ENCODE measurements at regions not wholly inside any gene's neighbourhood (a gene's known extent, or its start where the extent isn't known, plus 50 kb on each side); places are given as distances from the start of the nearest gene placed in this dataset.

GRCh38 chr2:18055290-18055689, 176.8 kb downstream of the KCNS3 start:
- H3K4me2 ChIP-seq (ENCODE audit: low read depth, low read length, poor library complexity, severe bottlenecking): no peak overlapping the region
- H3K27me3 ChIP-seq (ENCODE audit: low read length): no peaks in the 10 kb centered on the region
- H2AFZ ChIP-seq (ENCODE audit: low read length): no peak overlapping the region
- H3K27ac ChIP-seq (ENCODE audit: low read length): no peak overlapping the region
- DNase-seq: no peak
- no peaks in the 10 kb centered on the region for H3K4me1 ChIP-seq (ENCODE audit: low read length)
- no peaks in the 10 kb centered on the region for H3K79me2 ChIP-seq (ENCODE audit: low read length)
- H3K36me3 ChIP-seq (ENCODE audit: insufficient read depth, low read length): no peaks in the 10 kb centered on the region
- no peaks in the 10 kb centered on the region for H4K20me1 ChIP-seq (ENCODE audit: insufficient read depth, low read depth, low read length)
- no peak overlapping the region for H3K4me3 ChIP-seq (ENCODE audit: low read length)
- no peak overlapping the region for H3K9ac ChIP-seq (ENCODE audit: low read length)
- H3K9me2 ChIP-seq (replicated peaks; ENCODE audit: insufficient read depth, low read length): no peaks in the 10 kb centered on the region
- no peaks in the 10 kb centered on the region for H3K9me3 ChIP-seq (ENCODE audit: low read length)

DNA sequence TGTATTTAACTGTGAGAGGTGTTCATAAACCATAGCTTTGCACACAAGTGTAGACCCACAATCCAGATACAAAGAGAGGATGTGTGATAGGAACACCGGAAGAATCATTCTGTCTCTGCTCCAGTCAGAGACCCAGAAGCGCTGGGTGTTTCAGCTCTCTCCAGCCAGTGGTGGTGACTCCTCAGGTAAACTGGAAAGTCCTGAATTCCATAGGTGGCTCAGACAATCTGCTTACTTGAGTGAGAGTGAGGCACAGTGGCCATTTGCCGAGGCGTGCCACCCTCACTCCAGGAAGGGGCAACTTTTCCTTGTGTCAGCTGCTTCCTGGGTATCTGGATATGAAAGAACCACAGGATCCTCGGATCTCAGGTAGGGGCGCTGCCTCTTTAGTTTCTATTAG, 171.5 kb downstream of the KCNS3 start:
- H3K36me3 ChIP-seq (ENCODE audit: insufficient read depth, low read length): no peaks in the 10 kb centered on the region
- DNase-seq: no peak
- no peaks in the 10 kb centered on the region for H3K9me2 ChIP-seq (replicated peaks; ENCODE audit: insufficient read depth, low read length)

GRCh38 chr2:18049325-18049724, 170.9 kb downstream of the KCNS3 start:
- Histone ChIP-seq H3K4me1 (ENCODE audit: low read length) (no peaks in the 10 kb centered on the region), H3K9me3 (ENCODE audit: low read length) (no peaks in the 10 kb centered on the region), H3K9ac (ENCODE audit: low read length) (no peak overlapping the region), H3K79me2 (ENCODE audit: low read length) (no peaks in the 10 kb centered on the region), H3K27me3 (ENCODE audit: low read length) (no peaks in the 10 kb centered on the region), H3K36me3 (ENCODE audit: insufficient read depth, low read length) (no peaks in the 10 kb centered on the region), H3K4me3 (ENCODE audit: low read length) (no peak overlapping the region), H4K20me1 (ENCODE audit: insufficient read depth, low read depth, low read length) (no peaks in the 10 kb centered on the region), H3K4me2 (ENCODE audit: low read depth, low read length, poor library complexity, severe bottlenecking) (no peak overlapping the region), H2AFZ (ENCODE audit: low read length) (no peak overlapping the region), H3K9me2 (replicated peaks; ENCODE audit: insufficient read depth, low read length) (no peaks in the 10 kb centered on the region), H3K27ac (ENCODE audit: low read length) (no peak overlapping the region)
- no peak for DNase-seq

More for the DNA sequence above, 171.5 kb downstream of the KCNS3 start:
- no peak overlapping the region for H3K27ac ChIP-seq (ENCODE audit: low read length)
- H3K79me2 ChIP-seq (ENCODE audit: low read length): no peaks in the 10 kb centered on the region
- H3K9ac ChIP-seq (ENCODE audit: low read length): no peak overlapping the region
- no peaks in the 10 kb centered on the region for H3K9me3 ChIP-seq (ENCODE audit: low read length)
- no peak overlapping the region for H3K4me3 ChIP-seq (ENCODE audit: low read length)
- H2AFZ ChIP-seq (ENCODE audit: low read length): no peak overlapping the region
- H4K20me1 ChIP-seq (ENCODE audit: insufficient read depth, low read depth, low read length): no peaks in the 10 kb centered on the region
- H3K27me3 ChIP-seq (ENCODE audit: low read length): no peaks in the 10 kb centered on the region
- no peaks in the 10 kb centered on the region for H3K4me1 ChIP-seq (ENCODE audit: low read length)
- no peak overlapping the region for H3K4me2 ChIP-seq (ENCODE audit: low read depth, low read length, poor library complexity, severe bottlenecking)

- no peaks in the 10 kb centered on the region for H3K79me2 ChIP-seq (ENCODE audit: low read length)
- H3K9me3 ChIP-seq (ENCODE audit: low read length): no peaks in the 10 kb centered on the region
- no peaks in the 10 kb centered on the region for H3K9me2 ChIP-seq (replicated peaks; ENCODE audit: insufficient read depth, low read length)
- H4K20me1 ChIP-seq (ENCODE audit: insufficient read depth, low read depth, low read length): no peaks in the 10 kb centered on the region
- H2AFZ ChIP-seq (ENCODE audit: low read length): no peak overlapping the region
- H3K4me3 ChIP-seq (ENCODE audit: low read length): no peak overlapping the region
- no peak for DNase-seq
- no peaks in the 10 kb centered on the region for H3K27me3 ChIP-seq (ENCODE audit: low read length)
- no peak overlapping the region for H3K4me2 ChIP-seq (ENCODE audit: low read depth, low read length, poor library complexity, severe bottlenecking)
- H3K4me1 ChIP-seq (ENCODE audit: low read length): no peaks in the 10 kb centered on the region
- no peak overlapping the region for H3K9ac ChIP-seq (ENCODE audit: low read length)
- no peak overlapping the region for H3K27ac ChIP-seq (ENCODE audit: low read length)
- no peaks in the 10 kb centered on the region for H3K36me3 ChIP-seq (ENCODE audit: insufficient read depth, low read length)
These were observed 169.6 kb downstream of the KCNS3 start for GRCh38 chr2:18047896-18048657.

- H3K9me3 ChIP-seq (ENCODE audit: low read length): no peaks in the 10 kb centered on the region
These were observed 168.7 kb downstream of the KCNS3 start for GRCh38 chr2:18047213-18047611.

DNA sequence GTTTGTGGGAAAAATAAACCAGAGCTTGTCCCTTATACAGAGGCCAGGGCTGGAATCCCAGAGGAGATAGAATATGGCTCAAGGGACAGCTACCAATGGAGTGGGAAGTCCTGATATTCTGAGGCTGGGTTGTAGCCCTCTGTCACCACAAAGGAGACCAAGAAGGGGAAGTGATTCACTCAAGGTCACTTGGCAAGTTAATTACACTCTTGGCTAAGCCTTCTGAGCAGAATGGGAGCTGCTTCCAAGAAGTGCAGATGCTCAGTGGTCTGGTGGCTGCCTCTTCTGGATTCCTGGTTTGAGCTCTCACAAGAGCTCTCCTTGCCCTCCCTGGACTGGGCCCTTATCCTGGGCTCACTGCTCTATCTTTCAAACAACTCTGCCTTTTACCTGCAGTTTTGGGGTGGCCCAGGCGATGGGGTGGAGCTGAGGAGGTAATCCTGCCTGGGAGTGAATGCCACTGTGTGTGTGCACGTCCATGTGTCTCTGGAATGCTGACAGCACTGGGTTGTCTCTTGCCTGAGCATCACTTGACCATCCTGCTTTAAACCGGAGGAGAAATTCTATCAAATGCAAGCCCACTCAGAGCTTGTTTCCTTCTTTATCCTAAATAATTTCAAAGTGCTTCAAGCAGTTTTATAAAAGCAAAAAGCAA, 168.2 kb downstream of the KCNS3 start:
- Histone ChIP-seq H4K20me1 (ENCODE audit: insufficient read depth, low read depth, low read length) (no peaks in the 10 kb centered on the region), H3K9ac (ENCODE audit: low read length) (no peak overlapping the region), H2AFZ (ENCODE audit: low read length) (no peak overlapping the region), H3K4me2 (ENCODE audit: low read depth, low read length, poor library complexity, severe bottlenecking) (no peak overlapping the region), H3K27ac (ENCODE audit: low read length) (no peak overlapping the region), H3K36me3 (ENCODE audit: insufficient read depth, low read length) (no peaks in the 10 kb centered on the region), H3K27me3 (ENCODE audit: low read length) (no peaks in the 10 kb centered on the region), H3K9me2 (replicated peaks; ENCODE audit: insufficient read depth, low read length) (no peaks in the 10 kb centered on the region), H3K9me3 (ENCODE audit: low read length) (no peaks in the 10 kb centered on the region), H3K4me3 (ENCODE audit: low read length) (no peak overlapping the region), H3K4me1 (ENCODE audit: low read length) (no peaks in the 10 kb centered on the region), H3K79me2 (ENCODE audit: low read length) (no peaks in the 10 kb centered on the region)
- DNase-seq: no peak

More at GRCh38 chr2:18047213-18047611, 168.7 kb downstream of the KCNS3 start:
- Histone ChIP-seq H3K9ac (ENCODE audit: low read length) (no peak overlapping the region), H3K9me2 (replicated peaks; ENCODE audit: insufficient read depth, low read length) (no peaks in the 10 kb centered on the region), H3K79me2 (ENCODE audit: low read length) (no peaks in the 10 kb centered on the region), H4K20me1 (ENCODE audit: insufficient read depth, low read depth, low read length) (no peaks in the 10 kb centered on the region), H3K4me1 (ENCODE audit: low read length) (no peaks in the 10 kb centered on the region), H3K27ac (ENCODE audit: low read length) (no peak overlapping the region), H2AFZ (ENCODE audit: low read length) (no peak overlapping the region), H3K4me2 (ENCODE audit: low read depth, low read length, poor library complexity, severe bottlenecking) (no peak overlapping the region), H3K4me3 (ENCODE audit: low read length) (no peak overlapping the region), H3K27me3 (ENCODE audit: low read length) (no peaks in the 10 kb centered on the region), H3K36me3 (ENCODE audit: insufficient read depth, low read length) (no peaks in the 10 kb centered on the region)
- DNase-seq: no peak

GRCh38 chr2:18046017-18046416, 167.6 kb downstream of the KCNS3 start:
- H3K36me3 ChIP-seq (ENCODE audit: insufficient read depth, low read length): no peaks in the 10 kb centered on the region
- H3K9me3 ChIP-seq (ENCODE audit: low read length): no peaks in the 10 kb centered on the region
- no peak overlapping the region for H3K4me3 ChIP-seq (ENCODE audit: low read length)
- H3K79me2 ChIP-seq (ENCODE audit: low read length): no peaks in the 10 kb centered on the region
- H3K9me2 ChIP-seq (replicated peaks; ENCODE audit: insufficient read depth, low read length): no peaks in the 10 kb centered on the region
- H3K27ac ChIP-seq (ENCODE audit: low read length): no peak overlapping the region
- H3K4me1 ChIP-seq (ENCODE audit: low read length): no peaks in the 10 kb centered on the region; the same call in 1 of the 2 replicates
- H3K9ac ChIP-seq (ENCODE audit: low read length): no peak overlapping the region
- H3K4me2 ChIP-seq (ENCODE audit: low read depth, low read length, poor library complexity, severe bottlenecking): no peak overlapping the region
- no peaks in the 10 kb centered on the region for H4K20me1 ChIP-seq (ENCODE audit: insufficient read depth, low read depth, low read length)
- H3K27me3 ChIP-seq (ENCODE audit: low read length): no peaks in the 10 kb centered on the region
- DNase-seq: no peak
- no peak overlapping the region for H2AFZ ChIP-seq (ENCODE audit: low read length)

- H3K36me3 ChIP-seq (ENCODE audit: insufficient read depth, low read length): no peaks in the 10 kb centered on the region
- peaks cover 2% of the 10 kb centered on the region; the same call in 1 of the 2 replicates for H3K4me1 ChIP-seq (ENCODE audit: low read length)
- H3K27me3 ChIP-seq (ENCODE audit: low read length): no peaks in the 10 kb centered on the region
- no peak for DNase-seq
- no peak overlapping the region for H3K4me2 ChIP-seq (ENCODE audit: low read depth, low read length, poor library complexity, severe bottlenecking)
- H3K4me3 ChIP-seq (ENCODE audit: low read length): no peak overlapping the region
- no peaks in the 10 kb centered on the region for H3K9me2 ChIP-seq (replicated peaks; ENCODE audit: insufficient read depth, low read length)
- no peak overlapping the region for H3K27ac ChIP-seq (ENCODE audit: low read length)
- H3K9ac ChIP-seq (ENCODE audit: low read length): no peak overlapping the region
- no peak overlapping the region for H2AFZ ChIP-seq (ENCODE audit: low read length)
- H3K79me2 ChIP-seq (ENCODE audit: low read length): no peaks in the 10 kb centered on the region
- H3K9me3 ChIP-seq (ENCODE audit: low read length): no peaks in the 10 kb centered on the region
- H4K20me1 ChIP-seq (ENCODE audit: insufficient read depth, low read depth, low read length): no peaks in the 10 kb centered on the region
These were observed 166.8 kb downstream of the KCNS3 start for GRCh38 chr2:18045230-18045629.
